Panc1 (cell line): ENCODE measurements at regions not wholly inside any gene's neighbourhood (a gene's known extent, or its start where the extent isn't known, plus 50 kb on each side); places are given as distances from the start of the nearest gene placed in this dataset.

Experiments used
- ATAC-seq: fragments of 200-7000 bp; cut with Tn5 transposase; 2 replicates; pipeline ENCODE4 v1.9.1; 2020; ENCODE audit warnings: mild to moderate bottlenecking, moderate library complexity
- BruUV-seq: library from RNA; stranded (reverse); fragments of 400-500 nt; replicated peaks from 2 replicates; lab custom pipeline; 2021; lab: Mats Ljungman, UMichigan
- CTCF ChIA-PET: fragments of 300-600 bp; sonication (Branson Sonifier 250); formaldehyde crosslinking; loops from one replicate; lab custom pipeline; 2022; ENCODE audit warnings: antibody characterized with exemption; lab: Charles Lee
- POLR2A ChIA-PET: fragments of 300-600 bp; sonication (Branson Sonifier 250); formaldehyde crosslinking; loops from one replicate; lab custom pipeline; 2022; ENCODE audit warnings: antibody characterized with exemption; lab: Charles Lee
- DNase-seq: peaks from one replicate; pipeline ENCODE4 v3.0.0-alpha.2; 2010; ENCODE audit warnings: low read depth, low spot score
- H3K27ac ChIP-seq: 2 replicates; pipeline ENCODE4 v1.5.1; 2011; ENCODE audit warnings: mild to moderate bottlenecking, low read length, inconsistent platforms
- H3K27me3 ChIP-seq: fragments of 200-500 bp; sonication (Bioruptor generic); 2 replicates; pipeline ENCODE4 v1.6.0; 2014; ENCODE audit warnings: low read length, inconsistent platforms; ENCODE audit not compliant: control insufficient read depth, insufficient read depth
- H3K36me3 ChIP-seq: fragments of 200-500 bp; sonication (Bioruptor generic); 2 replicates; pipeline ENCODE4 v1.5.1; 2014; ENCODE audit warnings: inconsistent platforms, mild to moderate bottlenecking, low read length, moderate library complexity; ENCODE audit not compliant: control insufficient read depth, insufficient read depth
- H3K4me1 ChIP-seq: 2 replicates; pipeline ENCODE4 v1.5.1; 2011; ENCODE audit warnings: inconsistent platforms, mild to moderate bottlenecking, low read length, moderate library complexity; ENCODE audit not compliant: control insufficient read depth, insufficient read depth
- H3K4me3 ChIP-seq, 2 experiments: 2 replicates each; pipeline ENCODE4 v1.5.1; 2011 to 2012; ENCODE audit warnings: low read depth in 2 of 2, low read length in 2 of 2, mild to moderate bottlenecking in 2 of 2, inconsistent platforms in 1 of 2, moderate library complexity in 1 of 2
- H3K9me3 ChIP-seq: fragments of 200-500 bp; sonication (Bioruptor generic); 2 replicates; pipeline ENCODE4 v1.5.1; 2014; ENCODE audit warnings: low read depth, mild to moderate bottlenecking, inconsistent platforms, low read length, moderate library complexity; ENCODE audit not compliant: control insufficient read depth, insufficient read depth
- POLR2AphosphoS5 ChIP-seq: IDR thresholded peaks from 2 replicates; pipeline ENCODE4 v1.6.1; 2012; ENCODE audit warnings: mild to moderate bottlenecking, low read depth, low read length, moderate library complexity
- REST ChIP-seq, 2 experiments: IDR thresholded peaks; 2 replicates each; pipeline ENCODE4 v1.6.1; 2011 to 2012; ENCODE audit warnings: low read depth in 2 of 2, control low read depth in 1 of 2, low read length in 1 of 2, mild to moderate bottlenecking in 1 of 2, moderate library complexity in 1 of 2; ENCODE audit not compliant: insufficient read depth in 1 of 2
- SIN3A ChIP-seq: IDR thresholded peaks from 2 replicates; pipeline ENCODE4 v1.6.1; 2012; ENCODE audit warnings: low read depth, mild to moderate bottlenecking, low read length, moderate library complexity, borderline replicate concordance; ENCODE audit not compliant: insufficient read depth
- TCF7L2 ChIP-seq: IDR thresholded peaks from 2 replicates; pipeline ENCODE4 v1.6.1; 2011; ENCODE audit warnings: mild to moderate bottlenecking, low read depth, low read length, inconsistent platforms
- in situ Hi-C: cut with HindIII; loops from 2 replicates; pipeline ENCODE4 v1.10.0; 2016; ENCODE audit warnings: low sequenced_read_pairs, low pct_unique_long_range_greater_than_20kb
- intact Hi-C: fragments of 100-400 bp; cut with micrococcal nuclease; formaldehyde crosslinking; loops from one replicate; pipeline ENCODE4 v1.10.0; 2022; ENCODE audit not compliant: unreplicated experiment
- TF ChIP-seq, protein P1 (sequence below): fragments of 450-650 bp; IDR thresholded peaks from 2 replicates; pipeline ENCODE4 v1.5.1; 2017; ENCODE audit warnings: mild to moderate bottlenecking

DNA sequence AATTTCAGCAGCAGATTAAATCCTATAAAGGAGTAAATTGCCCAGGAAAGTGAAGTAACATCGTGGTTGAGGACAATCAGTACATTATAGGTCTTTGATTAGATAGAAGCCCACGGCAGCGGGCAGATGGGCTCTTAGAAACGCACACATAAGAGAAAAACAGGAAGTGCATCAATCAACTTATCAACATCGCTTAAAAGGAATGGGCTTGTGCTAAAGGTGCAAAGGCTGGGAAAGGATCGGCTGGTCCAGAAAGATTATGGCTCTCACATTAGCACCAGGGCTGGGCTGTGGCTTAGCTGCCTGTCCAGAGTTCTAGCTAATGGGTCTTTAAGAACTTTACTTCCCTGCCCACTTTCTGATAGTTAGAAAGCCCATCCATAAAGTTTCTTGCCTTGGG is 292.0 kb upstream of the TNRC6C start:
- in situ Hi-C loops, result no loop called here
- DNase-seq, result no peak
- no peaks in the 10 kb centered on the region for H3K4me1 ChIP-seq
- TF ChIP-seq REST (IDR thresholded peaks at IDR 0.05; ENCODE audit: insufficient read depth in 1 of 2, low read depth in 2 of 2, low read length in 1 of 2) (no peak), POLR2AphosphoS5 (no peak), TCF7L2 (no peak), SIN3A (no peak)
- TF ChIP-seq, protein P1, sequence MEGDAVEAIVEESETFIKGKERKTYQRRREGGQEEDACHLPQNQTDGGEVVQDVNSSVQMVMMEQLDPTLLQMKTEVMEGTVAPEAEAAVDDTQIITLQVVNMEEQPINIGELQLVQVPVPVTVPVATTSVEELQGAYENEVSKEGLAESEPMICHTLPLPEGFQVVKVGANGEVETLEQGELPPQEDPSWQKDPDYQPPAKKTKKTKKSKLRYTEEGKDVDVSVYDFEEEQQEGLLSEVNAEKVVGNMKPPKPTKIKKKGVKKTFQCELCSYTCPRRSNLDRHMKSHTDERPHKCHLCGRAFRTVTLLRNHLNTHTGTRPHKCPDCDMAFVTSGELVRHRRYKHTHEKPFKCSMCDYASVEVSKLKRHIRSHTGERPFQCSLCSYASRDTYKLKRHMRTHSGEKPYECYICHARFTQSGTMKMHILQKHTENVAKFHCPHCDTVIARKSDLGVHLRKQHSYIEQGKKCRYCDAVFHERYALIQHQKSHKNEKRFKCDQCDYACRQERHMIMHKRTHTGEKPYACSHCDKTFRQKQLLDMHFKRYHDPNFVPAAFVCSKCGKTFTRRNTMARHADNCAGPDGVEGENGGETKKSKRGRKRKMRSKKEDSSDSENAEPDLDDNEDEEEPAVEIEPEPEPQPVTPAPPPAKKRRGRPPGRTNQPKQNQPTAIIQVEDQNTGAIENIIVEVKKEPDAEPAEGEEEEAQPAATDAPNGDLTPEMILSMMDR, result no peak
- no peak overlapping the region for H3K4me3 ChIP-seq
- H3K27me3 ChIP-seq, result peaks cover 5% of the 10 kb centered on the region
- intact Hi-C loops, result no loop called here
- BruUV-seq, result no TSS peak
- ATAC-seq, result no peak
- H3K36me3 ChIP-seq, result no peaks in the 10 kb centered on the region
- ChIA-PET CTCF (no interaction called here), POLR2A (interaction anchor here (0.6 kb wide), 1 partner anchor 60 kb away, joined by 3 read pairs; no protein-coding TSS in a partner anchor)
- H3K9me3 ChIP-seq, result peaks cover 13% of the 10 kb centered on the region; the same call in 1 of the 2 replicates
- H3K27ac ChIP-seq, result no peak overlapping the region

GRCh38 chr17:77666881-77667395 is 291.6 kb upstream of the TNRC6C start:
- ATAC-seq, result no peak
- POLR2A ChIA-PET, result interaction anchor here (0.6 kb wide), 1 partner anchor 60 kb away, joined by 3 read pairs; no protein-coding TSS in a partner anchor

More at GRCh38 chr17:77666881-77667395, 291.6 kb upstream of the TNRC6C start:
- Histone ChIP-seq H3K9me3 (peaks cover 13% of the 10 kb centered on the region; the same call in 1 of the 2 replicates), H3K4me1 (no peaks in the 10 kb centered on the region), H3K27ac (no peak overlapping the region), H3K36me3 (no peaks in the 10 kb centered on the region), H3K4me3 (no peak overlapping the region), H3K27me3 (peaks cover 7% of the 10 kb centered on the region)
- CTCF ChIA-PET, result no interaction called here
- TF ChIP-seq, protein P1, result no peak
- TF ChIP-seq POLR2AphosphoS5, result no peak
- TF ChIP-seq SIN3A, result no peak
- TF ChIP-seq TCF7L2, result no peak
- no peak for TF ChIP-seq REST (IDR thresholded peaks at IDR 0.05; ENCODE audit: insufficient read depth in 1 of 2, low read depth in 2 of 2, low read length in 1 of 2)
- DNase-seq, result no peak
- intact Hi-C loops, result no loop called here
- no TSS peak for BruUV-seq
- in situ Hi-C loops, result no loop called here
